H1 (cell line): ENCODE measurements at regions not wholly inside any gene's neighbourhood (a gene's known extent, or its start where the extent isn't known, plus 50 kb on each side); places are given as distances from the start of the nearest gene placed in this dataset.

Source experiments
- CTCF ChIA-PET: fragments of 300-600 bp; sonication (Branson Sonifier 250); formaldehyde crosslinking; loops from one replicate; lab custom pipeline; 2021; ENCODE audit not compliant: partially characterized antibody; lab: Charles Lee
- POLR2A ChIA-PET: fragments of 300-600 bp; sonication (Branson Sonifier 250); formaldehyde crosslinking; loops from one replicate; lab custom pipeline; 2021; ENCODE audit warnings: inconsistent platforms; ENCODE audit not compliant: partially characterized antibody; lab: Charles Lee
- DNase-seq, 2 experiments: peaks; one replicate each; pipeline versions ENCODE4 v3.0.0 to v3.0.0-alpha.2; 2010 to 2022; ENCODE audit warnings: low spot score in 2 of 2, low read depth in 1 of 2, mixed read lengths in 1 of 2
- FAIRE-seq: peaks from 2 replicates; lab custom pipeline; 2011; peaks lifted over from hg19 to GRCh38; lab: Jason Lieb, UNC
- H2AFZ ChIP-seq: 2 replicates; pipeline ENCODE4 v1.8.1; 2012; ENCODE audit warnings: low read length, inconsistent platforms
- H2AK5ac ChIP-seq: 2 replicates; pipeline ENCODE4 v1.6.1; 2013; ENCODE audit warnings: low read depth, low read length
- H2BK120ac ChIP-seq: replicated peaks from 2 replicates; pipeline ENCODE3; 2013; ENCODE audit warnings: low read depth, low read length, inconsistent platforms
- H2BK12ac ChIP-seq: 2 replicates; pipeline ENCODE4 v1.6.1; 2013; ENCODE audit warnings: low read depth, low read length
- H2BK15ac ChIP-seq: 2 replicates; pipeline ENCODE4 v1.6.1; 2013; ENCODE audit warnings: low read length
- H2BK20ac ChIP-seq: 2 replicates; pipeline ENCODE4 v1.6.1; 2013; ENCODE audit warnings: low read length
- H2BK5ac ChIP-seq: 2 replicates; pipeline ENCODE4 v1.6.1; 2013; ENCODE audit warnings: low read depth, low read length
- H3K14ac ChIP-seq: 2 replicates; pipeline ENCODE4 v1.6.1; 2013; ENCODE audit warnings: inconsistent platforms; ENCODE audit not compliant: insufficient read length
- H3K18ac ChIP-seq: 2 replicates; pipeline ENCODE4 v1.6.1; 2013; ENCODE audit warnings: low read length; ENCODE audit errors: extremely low read depth
- H3K23ac ChIP-seq: 2 replicates; pipeline ENCODE4 v1.6.1; 2013; ENCODE audit warnings: inconsistent platforms; ENCODE audit not compliant: insufficient read length
- H3K23me2 ChIP-seq: 2 replicates; pipeline ENCODE4 v1.6.1; 2013; ENCODE audit warnings: low read depth, low read length
- H3K27ac ChIP-seq: 2 replicates; pipeline ENCODE4 v1.6.1; 2011; ENCODE audit warnings: low read depth, low read length, inconsistent platforms
- H3K27me3 ChIP-seq, 4 experiments: replicated peaks in 1 of 4; 1 replicate in 1 of 4; 2 replicates in 3 of 4; pipeline versions ENCODE4 v1.6.1 to v1.8.1; 2011 to 2013; ENCODE audit warnings: low read length in 3 of 4, mild to moderate bottlenecking in 3 of 4, inconsistent platforms in 2 of 4, mixed read lengths in 2 of 4, moderate library complexity in 1 of 4; ENCODE audit not compliant: control insufficient read depth in 3 of 4, insufficient read depth in 3 of 4; ENCODE audit errors: extremely low read depth in 1 of 4
- H3K36me3 ChIP-seq, 4 experiments: 2 replicates each; pipeline versions ENCODE4 v1.6.1 to v1.8.1; 2011 to 2013; ENCODE audit warnings: mild to moderate bottlenecking in 4 of 4, low read length in 3 of 4, moderate library complexity in 2 of 4, control low read depth in 1 of 4, inconsistent platforms in 1 of 4; ENCODE audit not compliant: insufficient read depth in 4 of 4, control insufficient read depth in 2 of 4
- H3K4ac ChIP-seq: replicated peaks from 2 replicates; pipeline ENCODE3; 2013; ENCODE audit warnings: low read length, low read depth, mixed read lengths, inconsistent platforms; ENCODE audit not compliant: insufficient read length
- H3K4me1 ChIP-seq, 4 experiments: replicated peaks in 1 of 4; 1 replicate in 1 of 4; 2 replicates in 3 of 4; pipeline versions ENCODE4 v1.6.1 to v1.8.1; 2011 to 2013; ENCODE audit warnings: low read length in 3 of 4, inconsistent platforms in 2 of 4, mixed read lengths in 1 of 4; ENCODE audit not compliant: insufficient read depth in 4 of 4, control insufficient read depth in 3 of 4
- H3K4me2 ChIP-seq, 2 experiments: 2 replicates each; pipeline versions ENCODE4 v1.6.1 to v1.8.1; 2011 to 2013; ENCODE audit warnings: low read depth in 2 of 2, low read length in 2 of 2, control low read depth in 1 of 2, inconsistent platforms in 1 of 2, mild to moderate bottlenecking in 1 of 2; ENCODE audit not compliant: insufficient read depth in 1 of 2
- H3K4me3 ChIP-seq, 4 experiments: fragments of 200-600, 300-600 bp in 1 of 4; sonication (generic), shearing (Covaris generic), sonication (Bioruptor Twin) in 1 of 4; 2 replicates each; pipeline versions ENCODE4 v1.5.1 to v1.8.1; 2011 to 2016; ENCODE audit warnings: low read length in 4 of 4, low read depth in 3 of 4, control low read depth in 2 of 4, inconsistent platforms in 2 of 4, mild to moderate bottlenecking in 2 of 4, mixed read lengths in 1 of 4, moderate library complexity in 1 of 4; ENCODE audit not compliant: insufficient read depth in 2 of 4; ENCODE audit errors: extremely low read depth in 1 of 4
- H3K56ac ChIP-seq: replicated peaks from 2 replicates; pipeline ENCODE3; 2013; ENCODE audit warnings: low read depth, mild to moderate bottlenecking, mixed read lengths, low read length, inconsistent platforms; ENCODE audit not compliant: insufficient read length
- H3K79me1 ChIP-seq: 2 replicates; pipeline ENCODE4 v1.6.1; 2013; ENCODE audit warnings: low read depth, low read length, control low read depth
- H3K79me2 ChIP-seq, 2 experiments: 2 replicates each; pipeline versions ENCODE4 v1.6.1 to v1.8.1; 2012 to 2013; ENCODE audit warnings: low read length in 2 of 2, mild to moderate bottlenecking in 2 of 2, inconsistent platforms in 1 of 2; ENCODE audit not compliant: insufficient read depth in 2 of 2, control insufficient read depth in 1 of 2
- H3K9ac ChIP-seq, 4 experiments: replicated peaks in 1 of 4; 1 replicate in 1 of 4; 2 replicates in 3 of 4; pipeline versions ENCODE4 v1.6.1 to v1.8.1; 2011 to 2013; ENCODE audit warnings: low read depth in 3 of 4, low read length in 3 of 4, control low read depth in 2 of 4, mild to moderate bottlenecking in 2 of 4, moderate library complexity in 2 of 4, inconsistent platforms in 1 of 4; ENCODE audit errors: extremely low read depth in 1 of 4
- H3K9me3 ChIP-seq, 2 experiments: 2 replicates each; pipeline versions ENCODE4 v1.6.1 to v1.8.1; 2012 to 2013; ENCODE audit warnings: mild to moderate bottlenecking in 2 of 2, moderate library complexity in 2 of 2, control low read depth in 1 of 2, inconsistent platforms in 1 of 2, low read depth in 1 of 2, low read length in 1 of 2, mixed read lengths in 1 of 2; ENCODE audit not compliant: insufficient read depth in 2 of 2
- H4K20me1 ChIP-seq, 2 experiments: replicated peaks in 1 of 2; 2 replicates each; pipeline versions ENCODE3 to v1.8.1; 2011 to 2013; ENCODE audit warnings: inconsistent platforms in 2 of 2, low read length in 2 of 2, mild to moderate bottlenecking in 1 of 2; ENCODE audit not compliant: insufficient read depth in 2 of 2, control insufficient read depth in 1 of 2
- H4K5ac ChIP-seq: 2 replicates; pipeline ENCODE4 v1.6.1; 2013; ENCODE audit warnings: low read length, low read depth, mixed read lengths, inconsistent platforms; ENCODE audit not compliant: insufficient read length
- H4K8ac ChIP-seq: 2 replicates; pipeline ENCODE4 v1.8.0; 2013; ENCODE audit warnings: mild to moderate bottlenecking, moderate library complexity, low read length, inconsistent platforms; ENCODE audit not compliant: insufficient read depth; ENCODE audit errors: extremely low read depth
- H4K91ac ChIP-seq: replicated peaks from 2 replicates; pipeline ENCODE3; 2013; ENCODE audit warnings: low read length, mixed read lengths, inconsistent platforms; ENCODE audit not compliant: insufficient read length
- MAX ChIP-seq: IDR thresholded peaks from 2 replicates; pipeline ENCODE4 v1.6.1; 2012; ENCODE audit warnings: inconsistent platforms
- RBBP5 ChIP-seq: IDR thresholded peaks from 2 replicates; pipeline ENCODE4 v1.7.1; 2012; ENCODE audit warnings: low read depth, mild to moderate bottlenecking, inconsistent platforms, low read length, moderate library complexity, borderline replicate concordance
- TBP ChIP-seq: IDR thresholded peaks from 2 replicates; pipeline ENCODE4 v1.6.1; 2011; ENCODE audit warnings: low read depth, low read length, improper control_type of control experiment
- WGBS, 2 experiments: shearing (Covaris generic) in 1 of 2; methylation state at CpG; one replicate each; pipeline versions ENCODE4 v1.1.6 to v1.1.7; 2013 to 2015; ENCODE audit warnings: low lambda C conversion rate in 2 of 2, mixed read lengths in 2 of 2, inconsistent platforms in 1 of 2, low coverage in 1 of 2, missing lambda C conversion rate in 1 of 2; ENCODE audit not compliant: insufficient replicate concordance in 2 of 2, insufficient coverage in 1 of 2, insufficient read length in 1 of 2; ENCODE audit errors: extremely low coverage in 1 of 2, missing lambda C conversion rate in 1 of 2; 5-methylcytosine and 5-hydroxymethylcytosine counted together
- TF ChIP-seq, protein P1 (sequence below), 3 experiments: IDR thresholded peaks; 1 replicate in 2 of 3; 2 replicates in 1 of 3; pipeline versions ENCODE4 v1.5.1 to v1.6.1; 2011; ENCODE audit warnings: low read length in 3 of 3, mild to moderate bottlenecking in 3 of 3, inconsistent platforms in 2 of 3, low read depth in 1 of 3, moderate library complexity in 1 of 3; ENCODE audit not compliant: insufficient read depth in 1 of 3; ENCODE audit errors: control extremely low read depth in 1 of 3

GRCh38 chr13:90869580-90869979 lies 477.9 kb upstream of the MIR17HG start:
- no peaks in the 10 kb centered on the region for H3K23me2 ChIP-seq
- H2BK12ac ChIP-seq: no peak overlapping the region
- no peak overlapping the region for H4K91ac ChIP-seq
- H2AFZ ChIP-seq: no peak overlapping the region
- WGBS, 2 experiments: 81% methylated on average over 2 of the region's 2 CpGs; no CpG with 5 or more reads in 1 of the 2 experiments
- no peak overlapping the region for H3K56ac ChIP-seq
- no peak overlapping the region for H3K4ac ChIP-seq
- ChIA-PET POLR2A (interaction anchor here (1.0 kb wide), 1 partner anchor 148 kb away, joined by 4 read pairs; no protein-coding TSS in a partner anchor), CTCF (interaction anchor here (0.7 to 1.8 kb wide), 7 partner anchors 11 to 1176 kb away, joined by 3 to 8 read pairs (median 3); no protein-coding TSS in a partner anchor)
- H3K9me3 ChIP-seq: no peaks in the 10 kb centered on the region
- H2AK5ac ChIP-seq: no peak overlapping the region
- no peaks in the 10 kb centered on the region for H3K36me3 ChIP-seq
- no peak for DNase-seq
- FAIRE-seq: no peak
- no peaks in the 10 kb centered on the region for H3K79me2 ChIP-seq
- no peak overlapping the region for H3K18ac ChIP-seq
- no peak overlapping the region for H4K8ac ChIP-seq
- H3K27ac ChIP-seq: no peak overlapping the region
- no peak overlapping the region for H3K9ac ChIP-seq
- no peaks in the 10 kb centered on the region for H4K20me1 ChIP-seq
- no peak overlapping the region for H3K14ac ChIP-seq
- H2BK15ac ChIP-seq: no peak overlapping the region
- peaks cover 0 to 2% (median 0%) of the 10 kb centered on the region in 4 experiments; a peak in 1 of 7 replicates for H3K4me1 ChIP-seq
- H3K79me1 ChIP-seq: no peaks in the 10 kb centered on the region
- no peaks in the 10 kb centered on the region for H3K27me3 ChIP-seq
- TF ChIP-seq, protein P1, sequence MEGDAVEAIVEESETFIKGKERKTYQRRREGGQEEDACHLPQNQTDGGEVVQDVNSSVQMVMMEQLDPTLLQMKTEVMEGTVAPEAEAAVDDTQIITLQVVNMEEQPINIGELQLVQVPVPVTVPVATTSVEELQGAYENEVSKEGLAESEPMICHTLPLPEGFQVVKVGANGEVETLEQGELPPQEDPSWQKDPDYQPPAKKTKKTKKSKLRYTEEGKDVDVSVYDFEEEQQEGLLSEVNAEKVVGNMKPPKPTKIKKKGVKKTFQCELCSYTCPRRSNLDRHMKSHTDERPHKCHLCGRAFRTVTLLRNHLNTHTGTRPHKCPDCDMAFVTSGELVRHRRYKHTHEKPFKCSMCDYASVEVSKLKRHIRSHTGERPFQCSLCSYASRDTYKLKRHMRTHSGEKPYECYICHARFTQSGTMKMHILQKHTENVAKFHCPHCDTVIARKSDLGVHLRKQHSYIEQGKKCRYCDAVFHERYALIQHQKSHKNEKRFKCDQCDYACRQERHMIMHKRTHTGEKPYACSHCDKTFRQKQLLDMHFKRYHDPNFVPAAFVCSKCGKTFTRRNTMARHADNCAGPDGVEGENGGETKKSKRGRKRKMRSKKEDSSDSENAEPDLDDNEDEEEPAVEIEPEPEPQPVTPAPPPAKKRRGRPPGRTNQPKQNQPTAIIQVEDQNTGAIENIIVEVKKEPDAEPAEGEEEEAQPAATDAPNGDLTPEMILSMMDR (IDR thresholded peaks at IDR 0.05; ENCODE audit: control extremely low read depth in 1 of 3, insufficient read depth in 1 of 3, low read depth in 1 of 3, low read length in 3 of 3): no peak
- no peak for TF ChIP-seq RBBP5
- no peak for TF ChIP-seq MAX
- TF ChIP-seq TBP: no peak
- H3K4me2 ChIP-seq: no peak overlapping the region
- H4K5ac ChIP-seq: no peak overlapping the region
- no peak overlapping the region for H2BK5ac ChIP-seq
- no peak overlapping the region for H3K23ac ChIP-seq
- H2BK120ac ChIP-seq: no peak overlapping the region
- H3K4me3 ChIP-seq: no peak overlapping the region
- no peak overlapping the region for H2BK20ac ChIP-seq
